ENCODE measurements at regions not wholly inside any gene's neighbourhood (a gene's known extent, or its start where the extent isn't known, plus 50 kb on each side); places are given as distances from the start of the nearest gene placed in this dataset.
A peak's percentile ranks its signal among the peaks of the same experiment; 100 is the strongest.

DNA sequence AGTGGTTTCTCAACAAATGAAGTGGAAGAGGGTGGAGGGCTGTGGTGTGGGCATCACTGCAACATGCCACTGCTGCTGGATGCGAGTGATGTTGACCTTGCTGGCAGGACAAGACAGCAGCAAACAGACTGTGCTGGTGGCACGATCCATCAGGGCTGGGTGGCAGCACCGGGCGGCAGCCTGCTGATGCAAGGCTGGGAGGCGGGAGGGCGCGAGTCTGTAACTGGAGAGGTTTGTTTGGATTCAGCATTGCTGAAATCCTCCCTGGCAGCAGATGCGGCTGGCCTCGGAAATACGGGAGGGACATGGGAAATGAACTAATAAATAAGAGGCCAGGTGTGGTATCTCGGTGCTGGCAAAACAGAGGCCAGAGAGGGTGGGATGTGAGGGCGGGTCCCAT, 224.2 kb downstream of the ENGASE start:
- H3K36me3 ChIP-seq: no peaks in the 10 kb centered on the region
- H3K27me3 ChIP-seq: no peaks in the 10 kb centered on the region
- H3K4me1 ChIP-seq: peaks cover 60% of the 10 kb centered on the region
- peak overlapping the region; percentile 96 for H3K4me2 ChIP-seq
- H4K20me1 ChIP-seq: no peaks in the 10 kb centered on the region
- no peak for TF ChIP-seq Cebpa-rat (IDR thresholded peaks at IDR 0.05)
- H3K9me3 ChIP-seq: no peaks in the 10 kb centered on the region
- no peak overlapping the region for H3K4me3 ChIP-seq
- no peak overlapping the region for H3K9ac ChIP-seq
- H3K27ac ChIP-seq: peak overlapping the region; percentile 49

DNA sequence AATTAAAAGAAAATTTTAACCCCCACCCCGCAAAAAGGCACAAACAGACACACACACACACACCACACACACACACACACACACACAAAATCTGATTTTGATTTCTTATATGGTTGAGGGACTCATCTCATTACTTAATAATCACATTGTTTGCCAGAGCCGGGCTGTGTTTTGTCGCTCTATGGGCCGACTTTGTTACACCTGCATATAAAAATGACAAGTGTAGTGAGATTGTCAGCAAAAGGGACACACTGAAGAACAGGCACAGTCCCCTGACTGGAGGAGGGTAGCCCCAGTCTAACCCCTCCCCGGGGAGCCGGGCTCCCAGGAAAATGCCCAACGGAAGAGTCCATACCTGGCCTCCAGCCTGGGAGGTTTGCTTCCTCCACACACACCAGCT, 221.6 kb downstream of the ENGASE start:
- Histone ChIP-seq H3K4me3 (no peak overlapping the region), H3K27me3 (no peaks in the 10 kb centered on the region), H3K36me3 (no peaks in the 10 kb centered on the region), H3K9me3 (no peaks in the 10 kb centered on the region), H3K27ac (no peak overlapping the region), H4K20me1 (no peaks in the 10 kb centered on the region), H3K9ac (no peak overlapping the region), H3K4me1 (peaks cover 35% of the 10 kb centered on the region), H3K4me2 (no peak overlapping the region)
- no peak for TF ChIP-seq Cebpa-rat (IDR thresholded peaks at IDR 0.05)

DNA sequence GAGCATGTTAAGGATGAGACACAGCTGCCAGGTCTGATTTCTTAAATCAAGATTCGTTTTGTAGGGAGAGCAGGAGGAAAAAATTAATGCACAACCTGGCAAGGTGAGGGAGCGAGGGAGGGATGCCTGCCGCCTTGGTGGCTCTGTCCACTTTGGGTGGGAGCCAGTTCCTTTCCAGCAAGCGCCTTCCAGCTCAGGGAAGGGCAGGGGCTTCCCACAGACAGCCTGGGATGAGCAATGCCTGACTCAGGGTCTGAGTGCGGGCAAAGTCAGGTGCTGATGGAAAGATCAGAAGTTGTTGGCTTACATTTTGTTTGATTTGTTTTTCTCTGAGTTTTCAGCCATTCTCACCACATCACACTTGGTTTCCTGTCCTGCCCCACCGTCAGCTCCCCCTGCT, 220.7 kb downstream of the ENGASE start:
- H3K9me3 ChIP-seq: no peaks in the 10 kb centered on the region
- TF ChIP-seq Cebpa-rat (IDR thresholded peaks at IDR 0.05): no peak
- H3K4me1 ChIP-seq: peaks cover 32% of the 10 kb centered on the region
- H3K4me2 ChIP-seq: no peak overlapping the region
- no peaks in the 10 kb centered on the region for H3K27me3 ChIP-seq
- no peak overlapping the region for H3K27ac ChIP-seq
- H4K20me1 ChIP-seq: no peaks in the 10 kb centered on the region
- H3K36me3 ChIP-seq: no peaks in the 10 kb centered on the region
- H3K4me3 ChIP-seq: no peak overlapping the region
- H3K9ac ChIP-seq: no peak overlapping the region

DNA sequence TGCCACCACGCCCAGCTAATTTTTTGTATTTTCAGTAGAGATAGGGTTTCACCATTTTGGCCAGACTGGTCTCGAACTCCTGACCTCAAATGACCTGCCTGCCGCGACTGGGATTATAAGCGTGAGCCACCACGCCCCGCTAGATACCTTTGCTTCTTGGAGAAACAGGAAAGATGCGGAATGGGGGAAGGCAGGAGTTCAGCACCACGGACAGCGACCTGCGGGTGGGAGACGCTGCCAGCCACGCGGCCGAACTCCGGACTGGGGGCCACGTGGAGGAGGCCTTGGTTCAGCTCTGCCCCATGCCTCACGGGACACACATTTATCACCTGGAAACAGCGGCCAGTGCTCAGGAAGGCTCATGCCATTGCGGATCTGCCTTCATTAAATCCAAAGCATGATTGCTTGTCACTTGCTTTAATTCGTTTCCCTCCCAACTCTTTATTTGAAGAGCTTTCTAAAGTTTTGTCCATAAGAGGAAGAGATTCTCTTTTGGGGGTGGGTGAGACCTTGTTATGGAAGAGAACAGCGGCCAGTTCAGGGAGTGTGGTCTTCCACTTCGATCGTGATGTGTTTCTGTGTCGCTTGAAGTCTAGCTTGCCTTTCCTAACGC, 219.9 kb downstream of the ENGASE start:
- H4K20me1 ChIP-seq: no peaks in the 10 kb centered on the region
- H3K36me3 ChIP-seq: no peaks in the 10 kb centered on the region
- H3K4me1 ChIP-seq: peaks cover 32% of the 10 kb centered on the region
- H3K27me3 ChIP-seq: no peaks in the 10 kb centered on the region
- H3K4me2 ChIP-seq: no peak overlapping the region
- H3K9ac ChIP-seq: no peak overlapping the region
- H3K4me3 ChIP-seq: no peak overlapping the region
- no peak overlapping the region for H3K27ac ChIP-seq
- TF ChIP-seq Cebpa-rat (IDR thresholded peaks at IDR 0.05): no peak
- no peaks in the 10 kb centered on the region for H3K9me3 ChIP-seq

DNA sequence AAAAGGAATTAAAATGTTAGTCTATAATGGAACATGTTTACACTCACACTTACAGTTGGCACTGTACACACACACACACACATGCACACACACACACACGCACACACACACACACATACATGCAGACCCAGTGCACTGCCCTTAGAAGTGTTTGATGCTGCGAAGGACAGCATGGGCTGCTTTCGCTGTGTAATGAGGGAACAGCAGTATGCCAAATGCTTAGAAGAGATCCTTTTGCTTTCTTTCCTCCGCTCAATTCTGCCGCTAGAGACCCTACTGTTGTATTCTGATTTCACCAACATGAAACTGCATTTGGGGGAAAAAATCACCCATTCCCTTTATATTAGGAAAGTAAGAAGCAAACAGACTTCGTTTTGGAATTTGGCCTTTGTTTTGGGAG, 217.9 kb downstream of the ENGASE start:
- Histone ChIP-seq H3K4me2 (no peak overlapping the region), H3K27ac (no peak overlapping the region), H3K27me3 (no peaks in the 10 kb centered on the region), H3K4me1 (peaks cover 28% of the 10 kb centered on the region), H4K20me1 (no peaks in the 10 kb centered on the region), H3K36me3 (no peaks in the 10 kb centered on the region), H3K9ac (no peak overlapping the region), H3K4me3 (no peak overlapping the region), H3K9me3 (no peaks in the 10 kb centered on the region)
- no peak for TF ChIP-seq Cebpa-rat (IDR thresholded peaks at IDR 0.05)

DNA sequence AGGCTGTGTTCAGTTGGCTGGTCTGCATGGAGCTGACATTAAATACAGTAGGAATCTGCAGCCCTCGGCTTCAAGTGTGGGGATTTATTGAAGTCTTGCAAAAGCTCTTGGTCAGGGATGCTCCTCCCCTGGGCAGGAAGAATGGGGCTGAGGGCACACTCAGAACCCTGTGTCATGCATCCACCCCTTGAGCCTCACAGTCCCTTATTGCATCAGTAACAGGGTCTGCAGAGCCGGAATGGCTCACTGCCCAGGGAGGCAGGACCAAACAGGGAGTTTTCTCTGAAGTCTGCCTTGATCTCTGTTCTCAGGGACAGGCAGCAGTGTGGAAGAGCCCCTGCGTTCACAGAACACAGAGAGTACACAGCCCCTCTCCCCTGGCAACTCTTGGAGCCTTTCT, 216.8 kb downstream of the ENGASE start:
- no peak overlapping the region for H3K4me2 ChIP-seq
- H3K9me3 ChIP-seq: no peaks in the 10 kb centered on the region
- no peaks in the 10 kb centered on the region for H4K20me1 ChIP-seq
- no peak overlapping the region for H3K4me3 ChIP-seq
- peaks cover 34% of the 10 kb centered on the region for H3K4me1 ChIP-seq
- no peak overlapping the region for H3K27ac ChIP-seq
- no peak for TF ChIP-seq Cebpa-rat (IDR thresholded peaks at IDR 0.05)
- H3K36me3 ChIP-seq: no peaks in the 10 kb centered on the region
- no peaks in the 10 kb centered on the region for H3K27me3 ChIP-seq
- H3K9ac ChIP-seq: no peak overlapping the region

DNA sequence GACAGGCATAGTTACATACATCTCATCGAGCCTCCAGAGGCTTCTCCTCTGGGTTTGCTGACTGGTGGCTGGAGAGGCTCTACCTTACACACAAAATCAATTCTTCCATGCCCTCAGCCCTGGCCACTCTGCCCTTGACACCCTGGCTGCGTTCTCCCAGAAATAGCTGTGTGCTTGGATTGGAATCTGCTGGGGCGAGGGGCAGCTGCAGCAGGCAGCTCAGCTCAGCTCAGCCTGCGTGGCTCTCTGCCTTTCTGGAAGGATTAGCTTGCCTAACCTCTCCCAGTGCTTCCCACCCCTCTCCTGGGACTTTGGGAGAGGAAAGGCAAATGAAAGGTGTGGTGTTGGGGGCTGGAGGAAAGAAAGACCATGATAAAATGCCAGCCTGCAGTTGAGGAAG, 216.1 kb downstream of the ENGASE start:
- H3K36me3 ChIP-seq: no peaks in the 10 kb centered on the region
- H3K27ac ChIP-seq: no peak overlapping the region
- H4K20me1 ChIP-seq: no peaks in the 10 kb centered on the region
- H3K9ac ChIP-seq: no peak overlapping the region
- TF ChIP-seq Cebpa-rat (IDR thresholded peaks at IDR 0.05): no peak
- H3K4me3 ChIP-seq: no peak overlapping the region
- H3K4me2 ChIP-seq: peak overlapping the region; percentile 48; the same call in 1 of the 2 replicates
- peaks cover 34% of the 10 kb centered on the region for H3K4me1 ChIP-seq
- no peaks in the 10 kb centered on the region for H3K27me3 ChIP-seq
- no peaks in the 10 kb centered on the region for H3K9me3 ChIP-seq

DNA sequence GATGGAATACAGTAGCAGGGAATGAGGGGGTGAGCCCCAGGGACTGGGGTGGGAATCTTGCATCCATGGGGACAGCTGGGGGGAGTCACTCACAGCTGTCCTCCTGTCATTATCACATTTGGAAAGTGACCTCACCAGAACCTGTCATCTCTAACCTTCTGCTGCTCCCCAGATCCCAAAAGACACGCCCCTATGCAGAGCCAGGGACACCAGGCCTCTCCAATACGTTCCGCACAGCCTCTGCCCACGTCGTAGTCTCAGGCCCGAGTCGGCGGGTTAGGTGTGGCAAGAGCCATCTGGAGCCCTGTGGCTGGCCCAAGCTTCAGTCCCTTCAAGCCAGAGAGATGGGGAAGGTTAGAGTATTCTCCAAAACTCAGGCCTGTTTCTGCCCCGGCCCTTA, 214.3 kb downstream of the ENGASE start:
- no peak for TF ChIP-seq Cebpa-rat (IDR thresholded peaks at IDR 0.05)
- Histone ChIP-seq H3K9ac (no peak overlapping the region), H3K4me2 (peak overlapping the region; percentile 48), H3K9me3 (no peaks in the 10 kb centered on the region), H3K4me1 (peaks cover 34% of the 10 kb centered on the region), H4K20me1 (no peaks in the 10 kb centered on the region), H3K4me3 (no peak overlapping the region), H3K27me3 (no peaks in the 10 kb centered on the region), H3K27ac (no peak overlapping the region), H3K36me3 (no peaks in the 10 kb centered on the region)

DNA sequence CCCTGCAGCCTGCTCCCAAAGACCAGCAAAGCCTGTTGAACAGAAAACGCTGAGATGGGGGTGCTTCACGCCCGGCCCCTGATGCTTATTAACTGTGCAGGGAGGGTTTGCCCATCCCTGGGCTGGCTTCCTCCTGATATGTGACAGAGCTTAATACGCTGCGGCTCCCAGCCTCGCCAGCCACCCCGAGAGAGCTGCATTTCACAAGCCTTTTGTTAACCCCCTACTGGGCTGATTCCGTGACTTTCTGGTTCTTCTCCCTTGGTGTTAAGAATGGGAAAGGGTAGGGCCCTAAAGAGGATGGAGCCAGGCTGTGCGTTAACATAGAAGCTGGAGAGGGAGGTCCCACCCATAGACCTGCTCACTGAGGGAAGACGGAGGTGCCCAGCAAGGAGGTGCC, 211.8 kb downstream of the ENGASE start:
- Histone ChIP-seq H3K4me2 (no peak overlapping the region), H3K27ac (no peak overlapping the region), H3K9ac (no peak overlapping the region), H3K36me3 (no peaks in the 10 kb centered on the region), H3K27me3 (no peaks in the 10 kb centered on the region), H3K9me3 (no peaks in the 10 kb centered on the region), H3K4me1 (peaks cover 42% of the 10 kb centered on the region), H4K20me1 (no peaks in the 10 kb centered on the region), H3K4me3 (no peak overlapping the region)
- no peak for TF ChIP-seq Cebpa-rat (IDR thresholded peaks at IDR 0.05)

DNA sequence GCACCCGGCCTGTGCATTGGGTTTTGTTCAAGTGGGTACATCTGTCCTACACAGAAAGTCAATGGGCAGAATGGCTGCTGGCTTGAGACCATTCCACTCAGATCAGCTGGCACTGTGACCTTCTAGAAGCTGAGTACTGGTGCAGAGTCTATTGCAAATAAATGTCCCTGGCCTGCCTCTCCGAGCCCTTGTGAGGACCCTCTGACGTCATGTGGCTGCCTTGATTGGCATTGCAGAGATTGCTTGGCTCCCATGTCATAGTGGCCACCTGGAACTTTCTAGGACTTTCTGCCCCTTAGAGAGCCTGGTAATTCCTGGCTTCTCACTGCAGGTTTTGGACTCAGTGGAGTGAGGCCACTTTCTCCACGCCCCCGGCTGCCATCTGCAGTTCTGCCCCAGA, 211.3 kb downstream of the ENGASE start:
- Histone ChIP-seq H3K4me3 (no peak overlapping the region), H4K20me1 (no peaks in the 10 kb centered on the region), H3K27me3 (no peaks in the 10 kb centered on the region), H3K36me3 (no peaks in the 10 kb centered on the region), H3K27ac (no peak overlapping the region), H3K9me3 (no peaks in the 10 kb centered on the region), H3K4me1 (peaks cover 46% of the 10 kb centered on the region), H3K4me2 (no peak overlapping the region), H3K9ac (no peak overlapping the region)
- no peak for TF ChIP-seq Cebpa-rat (IDR thresholded peaks at IDR 0.05)

DNA sequence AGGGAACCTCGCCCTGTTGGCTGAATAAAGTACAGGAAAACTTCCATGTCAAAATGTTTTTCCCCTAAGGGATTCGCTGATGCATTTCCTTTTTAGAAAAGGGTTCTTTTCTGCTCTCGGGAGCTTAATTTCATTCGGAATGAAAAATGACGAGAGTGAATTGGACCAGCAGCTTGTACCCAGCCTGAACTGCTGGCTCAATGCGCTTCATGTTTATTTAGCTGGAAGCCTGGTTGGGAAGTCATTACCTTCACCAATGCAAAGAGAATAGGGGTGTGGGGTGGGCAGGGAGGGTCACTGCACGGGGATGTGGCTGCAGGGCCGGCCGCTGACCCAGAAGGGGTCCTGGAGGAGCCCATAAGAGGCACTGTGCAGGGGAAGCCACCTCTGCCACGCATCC, 207.7 kb downstream of the ENGASE start:
- Histone ChIP-seq H3K27me3 (no peaks in the 10 kb centered on the region), H3K4me3 (no peak overlapping the region)

More for the DNA sequence above, 207.7 kb downstream of the ENGASE start:
- TF ChIP-seq Cebpa-rat (IDR thresholded peaks at IDR 0.05): no peak
- H3K36me3 ChIP-seq: no peaks in the 10 kb centered on the region
- peak overlapping the region; percentile 28 for H3K4me2 ChIP-seq
- H3K4me1 ChIP-seq: peaks cover 16% of the 10 kb centered on the region
- H3K9me3 ChIP-seq: no peaks in the 10 kb centered on the region
- no peaks in the 10 kb centered on the region for H4K20me1 ChIP-seq
- no peak overlapping the region for H3K9ac ChIP-seq
- H3K27ac ChIP-seq: no peak overlapping the region

Data from BLaER1 (cell line).